ENCODE measurements at regions not wholly inside any gene's neighbourhood (a gene's known extent, or its start where the extent isn't known, plus 50 kb on each side); places are given as distances from the start of the nearest gene placed in this dataset.

DNA sequence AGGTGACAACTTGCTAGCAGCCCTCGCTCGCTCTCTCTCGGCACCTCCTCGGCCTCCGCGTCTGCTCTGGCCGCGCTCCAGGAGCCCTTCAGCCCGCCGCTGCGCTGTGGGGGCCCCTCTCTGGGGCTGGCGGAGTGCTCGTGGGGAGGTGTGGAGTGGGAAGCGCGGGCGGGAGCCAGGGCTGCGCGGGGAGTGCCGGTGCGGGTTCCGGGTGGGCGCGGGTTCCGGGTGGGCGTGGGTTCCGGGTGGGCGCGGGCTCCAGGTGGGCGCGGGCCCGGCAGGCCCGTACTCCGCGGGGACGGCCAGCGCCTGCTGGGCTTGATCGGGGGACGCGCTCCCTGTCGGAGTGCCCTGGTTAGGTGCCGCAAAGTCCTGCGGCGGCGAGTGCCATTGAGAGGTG lies 384.3 kb downstream of the GPM6A start:
- H3K4me1 ChIP-seq: no peaks in the 10 kb centered on the region
- no peak overlapping the region for H3K4me3 ChIP-seq
- no peaks in the 10 kb centered on the region for H3K36me3 ChIP-seq
- WGBS: 77% methylated on average over 25 of the region's 44 CpGs
- H3K9me3 ChIP-seq: peaks cover 3% of the 10 kb centered on the region
- no peaks in the 10 kb centered on the region for H3K27me3 ChIP-seq
- TF ChIP-seq EP300 (IDR thresholded peaks at IDR 0.05) (no peak), CTCF (IDR thresholded peaks at IDR 0.05) (no peak), POLR2A (IDR thresholded peaks at IDR 0.05) (no peak), POLR2AphosphoS5 (IDR thresholded peaks at IDR 0.05) (no peak)
- DNase-seq (ENCODE audit: low spot score in 2 of 2): no peak
- no peak overlapping the region for H3K27ac ChIP-seq

GRCh38 chr4:175431694-175432093 lies 380.4 kb downstream of the GPM6A start:
- Histone ChIP-seq H3K4me3 (no peak overlapping the region), H3K27ac (no peak overlapping the region), H3K36me3 (no peaks in the 10 kb centered on the region), H3K4me1 (no peaks in the 10 kb centered on the region), H3K9me3 (peaks cover 3% of the 10 kb centered on the region), H3K27me3 (no peaks in the 10 kb centered on the region)
- WGBS: 62% methylated on average over 1 of the region's 1 CpG
- no peak for DNase-seq (ENCODE audit: low spot score in 2 of 2)
- TF ChIP-seq EP300 (IDR thresholded peaks at IDR 0.05) (no peak), CTCF (IDR thresholded peaks at IDR 0.05) (no peak), POLR2A (IDR thresholded peaks at IDR 0.05) (no peak), POLR2AphosphoS5 (IDR thresholded peaks at IDR 0.05) (no peak)

GRCh38 chr4:175435381-175435783 lies 376.7 kb downstream of the GPM6A start:
- Histone ChIP-seq H3K4me1 (no peaks in the 10 kb centered on the region), H3K27me3 (no peaks in the 10 kb centered on the region), H3K27ac (no peak overlapping the region), H3K4me3 (no peak overlapping the region), H3K9me3 (no peaks in the 10 kb centered on the region), H3K36me3 (no peaks in the 10 kb centered on the region)
- TF ChIP-seq POLR2AphosphoS5 (IDR thresholded peaks at IDR 0.05) (no peak), EP300 (IDR thresholded peaks at IDR 0.05) (no peak), POLR2A (IDR thresholded peaks at IDR 0.05) (no peak), CTCF (IDR thresholded peaks at IDR 0.05) (no peak)
- WGBS: 49% methylated on average over 4 of the region's 4 CpGs
- DNase-seq (ENCODE audit: low spot score in 2 of 2): no peak

GRCh38 chr4:175436196-175436595 lies 375.9 kb downstream of the GPM6A start:
- Histone ChIP-seq H3K4me1 (no peaks in the 10 kb centered on the region), H3K36me3 (no peaks in the 10 kb centered on the region), H3K9me3 (no peaks in the 10 kb centered on the region), H3K27me3 (no peaks in the 10 kb centered on the region), H3K4me3 (no peak overlapping the region), H3K27ac (no peak overlapping the region)
- TF ChIP-seq EP300 (IDR thresholded peaks at IDR 0.05) (no peak), POLR2A (IDR thresholded peaks at IDR 0.05) (no peak), POLR2AphosphoS5 (IDR thresholded peaks at IDR 0.05) (no peak), CTCF (IDR thresholded peaks at IDR 0.05) (no peak)
- no peak for DNase-seq (ENCODE audit: low spot score in 2 of 2)
- 83% methylated on average over 1 of the region's 1 CpG for WGBS

GRCh38 chr4:175440786-175441185 lies 371.3 kb downstream of the GPM6A start:
- no peaks in the 10 kb centered on the region for H3K4me1 ChIP-seq
- 76% methylated on average over 2 of the region's 2 CpGs for WGBS
- H3K27me3 ChIP-seq: no peaks in the 10 kb centered on the region
- H3K36me3 ChIP-seq: no peaks in the 10 kb centered on the region
- H3K27ac ChIP-seq: no peak overlapping the region
- no peaks in the 10 kb centered on the region for H3K9me3 ChIP-seq
- TF ChIP-seq POLR2A (IDR thresholded peaks at IDR 0.05) (no peak), POLR2AphosphoS5 (IDR thresholded peaks at IDR 0.05) (no peak), EP300 (IDR thresholded peaks at IDR 0.05) (no peak)
- no peak for DNase-seq (ENCODE audit: low spot score in 2 of 2)
- no peak overlapping the region for H3K4me3 ChIP-seq

GRCh38 chr4:175441256-175441655 lies 370.8 kb downstream of the GPM6A start:
- Histone ChIP-seq H3K27me3 (no peaks in the 10 kb centered on the region), H3K36me3 (no peaks in the 10 kb centered on the region), H3K4me1 (no peaks in the 10 kb centered on the region), H3K4me3 (no peak overlapping the region), H3K27ac (no peak overlapping the region), H3K9me3 (no peaks in the 10 kb centered on the region)
- TF ChIP-seq POLR2A (IDR thresholded peaks at IDR 0.05): no peak
- no peak for TF ChIP-seq POLR2AphosphoS5 (IDR thresholded peaks at IDR 0.05)
- no peak for TF ChIP-seq EP300 (IDR thresholded peaks at IDR 0.05)
- no peak for TF ChIP-seq CTCF (IDR thresholded peaks at IDR 0.05)
- WGBS: 87% methylated on average over 7 of the region's 7 CpGs
- no peak for DNase-seq (ENCODE audit: low spot score in 2 of 2)
